Dermis microvascular lymphatic vessel endothelial cell (primary cell): ENCODE measurements at regions not wholly inside any gene's neighbourhood (a gene's known extent, or its start where the extent isn't known, plus 50 kb on each side); places are given as distances from the start of the nearest gene placed in this dataset.
"Not testable (repeated sequence)": the region's sequence is repeated elsewhere in the genome, so short reads cannot be mapped to it uniquely, and the experiment has no call there.

Experiments used
- DNase-seq, 2 donors: peaks; one replicate each; pipeline versions ENCODE4 v3.0.0 to v3.0.0-alpha.2; 2010; ENCODE audit warnings: low read depth in 2 of 2

- no peak for DNase-seq
Measured at GRCh38 chr22:35475545-35475944, 65.1 kb upstream of the RASD2 start.

DNA sequence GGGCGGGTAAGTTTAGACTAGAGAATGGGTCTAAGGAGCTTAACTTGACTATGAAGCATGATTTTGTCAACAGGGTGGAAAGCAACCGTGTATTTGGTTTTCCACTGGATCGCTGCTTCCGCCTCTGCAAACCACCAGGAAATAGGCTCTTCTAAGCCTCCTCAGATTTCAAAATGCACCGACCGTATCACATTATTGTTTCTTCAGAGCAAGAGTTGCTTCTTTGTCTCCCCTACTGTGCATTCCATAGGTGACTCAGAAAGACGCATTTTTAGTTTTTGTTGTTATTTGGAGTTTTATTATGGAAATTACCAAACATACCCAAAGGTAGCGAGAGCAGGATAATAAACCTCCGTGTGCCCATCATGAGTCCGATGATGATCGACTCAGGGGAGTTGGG lies 64.3 kb upstream of the RASD2 start:
- DNase-seq, result no peak

- DNase-seq, result peak in 1 of 2 donors; percentile 86
Measured at GRCh38 chr22:35477911-35478582, 62.6 kb upstream of the RASD2 start.

- DNase-seq, result no peak
Measured at GRCh38 chr22:35478633-35479107, 62.0 kb upstream of the RASD2 start.

DNA sequence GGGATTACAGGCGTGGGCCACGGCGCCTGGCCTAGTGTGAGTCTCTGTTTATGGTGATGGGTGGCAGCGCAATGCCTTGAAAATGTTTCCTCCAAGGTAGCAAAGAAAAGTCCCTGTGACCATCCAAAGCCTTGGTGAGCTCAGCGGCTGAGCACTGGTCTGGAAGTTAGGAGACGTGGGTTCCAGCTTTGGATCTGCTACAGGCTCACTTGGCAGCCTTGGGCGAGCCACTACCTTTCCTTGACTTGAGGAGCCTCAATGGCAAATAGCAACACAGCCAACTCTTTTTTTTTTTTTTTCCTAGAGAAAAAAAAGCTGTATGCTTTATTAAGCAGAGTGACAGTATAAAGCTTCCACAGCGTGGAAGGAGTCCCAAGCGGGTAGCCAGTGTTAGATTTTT lies 61.3 kb upstream of the RASD2 start:
- no peak for DNase-seq

GRCh38 chr22:35479985-35480550 lies 60.6 kb upstream of the RASD2 start:
- peak in 1 of 2 donors; percentile 62 for DNase-seq

DNA sequence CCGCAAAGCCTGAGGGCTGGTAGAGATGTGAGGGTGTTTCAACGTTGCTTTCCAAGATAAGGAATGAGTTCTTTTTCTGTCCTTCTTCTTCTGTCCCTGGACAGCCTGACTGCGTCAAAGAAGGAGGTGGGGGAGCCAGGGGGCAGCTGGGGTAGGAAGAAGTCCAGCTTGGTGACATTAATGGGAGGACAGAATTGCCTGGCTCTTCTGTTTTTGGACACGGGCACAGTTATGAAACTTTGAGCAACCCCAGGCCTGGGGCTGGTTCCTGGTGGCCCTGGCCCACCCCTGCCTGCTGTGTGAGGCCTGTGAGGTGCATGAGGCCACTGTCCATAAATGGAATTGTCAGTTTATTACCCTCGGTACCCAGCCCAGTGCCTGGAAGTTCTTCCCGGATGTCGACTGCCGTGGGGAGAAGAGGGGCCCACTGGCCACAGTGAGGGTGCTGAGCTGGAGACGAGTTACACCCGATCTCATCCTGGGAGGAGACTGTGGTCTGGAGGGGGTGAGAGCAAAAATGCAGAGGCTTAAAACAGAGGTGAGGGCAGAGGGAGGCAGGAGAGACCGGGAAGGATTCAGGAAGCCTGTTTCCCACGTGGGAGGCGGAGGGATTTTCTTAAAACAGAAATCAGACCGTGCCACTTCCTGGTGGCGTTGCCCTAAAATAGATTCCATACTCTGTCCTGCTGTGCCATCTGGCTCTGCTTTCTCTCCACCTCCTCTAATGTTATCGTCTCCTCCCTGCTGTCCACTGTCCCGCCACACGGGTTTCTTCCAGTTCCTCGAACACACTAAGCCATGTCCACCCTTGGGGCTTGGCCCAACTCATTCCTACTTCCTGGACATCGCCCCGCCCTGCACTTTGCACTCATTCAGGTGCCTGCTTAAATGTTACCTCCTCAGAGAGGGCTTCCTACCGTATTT lies 59.7 kb upstream of the RASD2 start:
- DNase-seq, result no peak

GRCh38 chr22:35482311-35482710 lies 58.3 kb upstream of the RASD2 start:
- DNase-seq, result no peak

DNA sequence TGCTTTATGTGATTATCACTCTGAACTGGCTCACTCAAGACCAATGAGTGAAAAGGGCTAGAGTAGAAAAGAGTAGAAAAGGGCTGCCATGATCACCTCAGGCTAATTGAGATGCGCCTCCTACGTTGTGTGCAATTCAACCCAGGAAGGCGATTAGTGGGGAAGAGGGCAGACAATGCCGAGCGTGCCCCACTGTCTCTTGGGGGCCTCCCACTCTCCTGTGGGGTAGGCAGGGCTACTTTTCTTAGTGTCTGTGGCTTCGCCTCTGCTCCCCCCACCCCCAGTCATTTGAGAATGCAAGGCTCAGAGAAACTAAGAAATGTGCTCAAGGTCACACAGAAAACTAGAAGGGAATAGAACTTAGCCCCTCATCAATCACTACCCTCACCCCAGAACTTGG lies 57.7 kb upstream of the RASD2 start:
- no peak for DNase-seq

DNA sequence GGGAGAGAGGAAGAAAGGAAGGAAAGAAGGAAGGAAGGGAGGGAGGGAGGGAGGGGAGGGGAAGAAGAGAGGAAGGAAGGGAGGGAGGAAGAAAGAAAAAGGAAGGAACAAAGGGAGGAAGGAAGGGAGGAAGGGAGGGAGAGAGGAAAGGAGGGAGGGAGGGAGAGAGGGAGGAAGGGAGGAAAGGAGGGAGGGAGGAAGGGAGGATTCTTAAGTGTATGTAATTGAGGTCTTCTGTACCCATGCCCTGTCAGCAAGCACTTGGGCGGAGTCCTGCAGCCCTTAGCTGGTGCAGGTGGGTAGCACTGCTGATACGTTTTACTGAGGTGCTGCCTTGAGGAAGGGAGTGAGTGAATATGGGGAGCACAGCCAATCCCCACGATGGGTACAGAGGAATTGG lies 56.9 kb upstream of the RASD2 start:
- DNase-seq, result no peak

DNA sequence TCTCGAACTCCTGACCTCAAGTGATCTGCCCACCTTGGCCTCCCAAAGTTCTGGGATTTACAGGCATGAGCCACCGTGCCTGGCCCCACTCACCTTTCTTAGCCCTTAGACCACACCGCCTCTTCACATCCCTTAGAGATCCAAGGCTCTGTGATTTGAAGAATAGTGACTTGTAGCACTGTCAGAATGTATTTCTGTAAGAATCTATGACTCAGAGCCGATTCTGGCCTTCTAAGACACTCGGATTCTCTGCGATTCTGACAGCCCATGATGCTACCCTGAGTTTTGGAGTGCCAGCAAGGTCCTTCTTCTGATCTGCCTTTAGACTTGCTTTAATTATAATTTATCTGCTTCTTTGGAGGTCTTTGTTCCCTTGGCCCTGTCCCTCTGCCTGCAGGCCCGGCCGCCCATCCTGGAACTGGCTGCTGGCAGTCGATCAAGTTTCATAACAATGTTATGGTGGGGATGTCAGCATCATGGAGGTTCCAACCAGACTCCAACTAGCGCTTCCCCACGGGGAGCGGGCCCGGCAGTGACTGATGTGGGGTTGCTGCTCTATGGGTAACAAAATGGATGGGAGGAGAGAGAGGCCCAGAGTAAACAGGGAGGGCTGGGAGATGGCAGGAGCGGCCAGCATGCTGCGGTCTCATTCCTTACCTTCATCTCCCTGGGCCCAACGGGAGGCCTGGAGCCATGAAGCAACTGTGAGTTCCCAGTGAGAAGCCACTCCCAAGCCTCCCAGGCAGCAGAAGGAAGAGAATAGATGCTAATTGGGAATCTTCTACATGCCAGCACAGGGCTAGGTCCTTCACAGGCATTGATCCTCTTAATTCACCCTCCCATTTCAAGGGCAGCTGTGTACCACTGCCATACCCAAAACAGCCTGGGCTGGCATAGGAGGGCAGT lies 55.7 kb upstream of the RASD2 start:
- DNase-seq, result no peak

DNA sequence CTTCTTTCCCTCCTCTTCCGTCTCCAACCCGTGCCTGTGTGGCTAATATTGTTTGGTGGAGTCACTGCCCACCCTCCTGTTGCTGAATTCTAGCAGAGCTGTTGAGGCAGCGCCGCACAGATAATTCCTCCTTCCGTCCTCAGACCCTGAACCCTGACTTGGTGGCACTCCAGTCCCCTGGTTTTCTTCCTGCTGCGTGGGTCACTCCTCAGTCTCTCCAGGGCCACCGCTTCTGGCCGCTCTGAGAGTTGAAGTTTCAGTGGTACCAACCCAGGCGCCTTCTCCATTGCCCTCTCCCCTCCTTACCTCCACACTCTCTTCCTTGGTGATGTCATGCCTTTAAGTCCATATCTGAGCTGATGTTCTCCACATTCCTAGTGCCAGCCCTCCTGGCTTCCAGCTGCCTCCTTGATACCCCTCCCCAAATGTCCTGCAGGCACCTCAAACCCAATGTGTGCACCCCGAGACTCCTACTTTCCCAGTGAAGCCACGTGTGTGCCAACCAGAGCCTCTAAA lies 54.5 kb upstream of the RASD2 start:
- DNase-seq, result no peak

- not testable (repeated sequence) for DNase-seq
Measured at GRCh38 chr22:35487623-35488022, 53.0 kb upstream of the RASD2 start.

GRCh38 chr22:35488513-35488912 lies 52.1 kb upstream of the RASD2 start:
- no peak for DNase-seq

- no peak for DNase-seq
Measured at GRCh38 chr22:35489239-35489638, 51.4 kb upstream of the RASD2 start.
